Right lung (tissue), 2 donors: ENCODE measurements at regions not wholly inside any gene's neighbourhood (a gene's known extent, or its start where the extent isn't known, plus 50 kb on each side); places are given as distances from the start of the nearest gene placed in this dataset.

ENCODE experiments used
- DNase-seq, 2 donors: peaks; one replicate each; pipeline ENCODE4 v3.0.0-alpha.2; 2013

DNA sequence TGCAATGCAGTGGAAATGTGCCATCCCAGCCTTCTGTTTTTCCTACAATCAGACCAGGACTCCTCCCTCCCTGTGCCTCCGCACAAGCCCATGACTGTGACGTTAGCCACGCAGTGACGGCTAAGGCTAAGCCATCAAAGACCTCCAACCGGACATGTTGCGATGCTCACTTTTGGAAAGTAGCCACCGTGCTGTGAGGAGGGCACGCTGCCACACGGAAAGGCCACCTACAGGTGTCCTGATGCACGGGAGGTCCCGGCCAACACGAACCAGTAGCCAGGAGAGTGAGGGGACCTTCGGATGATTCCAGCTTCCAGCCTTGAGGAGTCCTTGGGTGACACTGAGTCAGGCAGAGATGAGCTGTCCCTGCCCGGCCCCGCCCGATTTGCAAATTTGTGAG lies 53.9 kb downstream of the FOXL1 start:
- DNase-seq = no peak

DNA sequence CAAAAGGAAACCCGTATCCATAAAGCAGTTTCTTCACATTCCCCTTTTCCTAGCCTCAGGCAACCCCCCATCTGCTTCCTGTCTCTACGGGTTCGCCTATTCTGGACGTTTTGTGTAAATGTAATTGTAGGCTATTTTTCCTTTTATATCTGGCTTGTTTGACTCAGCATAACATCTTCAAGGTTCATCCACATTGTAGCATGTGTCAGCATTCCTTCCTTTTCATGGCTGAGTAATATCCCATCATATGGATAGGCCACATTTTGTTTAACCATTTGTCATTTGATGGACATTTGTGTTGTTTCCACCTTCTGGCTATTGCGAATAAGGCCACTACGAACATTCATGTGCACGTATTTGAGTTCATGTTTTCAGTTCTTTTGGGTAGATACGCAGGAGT lies 54.6 kb downstream of the FOXL1 start:
- no peak for DNase-seq

DNA sequence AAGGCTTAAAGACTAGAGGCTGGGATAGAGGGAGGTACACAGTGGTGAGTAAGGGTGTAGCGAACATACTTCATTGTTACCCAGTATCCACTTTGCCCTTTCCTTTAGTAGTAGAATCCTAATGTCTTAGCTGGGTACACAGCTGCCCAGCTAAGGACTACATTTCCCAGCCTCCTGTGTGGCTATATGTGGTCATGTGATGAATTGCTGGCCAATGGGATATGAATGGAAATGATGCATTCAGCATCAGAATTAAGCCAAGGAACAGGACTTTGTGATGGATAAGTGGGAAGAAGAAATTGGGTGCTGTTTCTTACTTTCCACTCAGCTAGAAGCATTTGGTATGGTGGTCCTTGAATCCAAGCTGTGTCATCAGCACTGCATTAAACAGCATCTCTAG lies 55.9 kb downstream of the FOXL1 start:
- no peak for DNase-seq

DNA sequence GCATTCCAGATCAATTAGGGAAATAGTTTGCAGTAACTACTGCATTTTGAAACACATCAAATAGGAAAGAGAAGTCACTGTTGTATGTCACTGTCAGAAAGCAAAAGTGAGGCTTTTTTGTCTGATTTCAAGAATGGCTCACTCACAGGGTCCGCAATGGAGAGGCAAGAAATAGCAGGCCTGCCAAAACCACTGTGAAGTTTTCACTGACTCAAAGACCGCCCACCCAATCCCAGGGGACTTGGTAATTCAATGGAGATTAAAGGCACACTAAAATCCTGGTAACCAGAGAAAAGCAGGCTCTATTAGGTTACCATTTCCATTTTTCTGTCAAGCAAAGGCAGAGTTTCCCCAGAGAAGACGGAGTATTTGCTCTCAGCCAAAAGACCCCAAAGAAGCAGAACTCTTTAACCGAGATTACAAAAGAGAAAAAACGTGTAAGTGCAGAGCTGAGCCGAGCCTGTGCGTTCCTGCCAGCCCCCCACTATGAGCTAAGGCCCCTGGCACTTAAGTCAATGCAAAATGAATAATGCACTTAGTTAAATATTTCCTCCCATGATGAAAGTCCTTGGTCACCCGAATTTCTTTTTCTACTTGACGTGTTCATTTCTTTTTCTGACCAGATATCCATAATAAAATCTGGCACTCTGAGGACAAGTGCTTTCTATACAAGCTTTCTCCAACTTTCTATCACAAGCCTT lies 57.0 kb downstream of the FOXL1 start:
- no peak for DNase-seq

DNA sequence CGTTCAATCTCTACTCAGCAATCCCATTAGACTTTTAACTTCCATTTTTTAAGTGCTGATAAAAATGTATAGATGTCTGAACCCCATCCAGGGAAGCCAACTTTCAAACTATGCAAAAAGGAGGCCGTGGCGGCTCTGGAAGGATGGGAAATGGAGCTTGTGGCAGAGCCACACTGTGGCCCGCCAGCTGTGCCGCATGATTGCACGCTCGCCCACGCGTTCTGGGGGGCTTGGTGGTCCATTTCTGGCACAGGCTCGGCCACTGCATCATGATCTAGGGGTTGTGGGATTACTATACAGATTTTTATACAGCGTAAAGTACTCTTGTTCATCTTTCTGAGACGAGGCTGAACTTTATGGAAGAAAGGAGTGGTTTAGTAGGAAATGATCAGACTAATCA lies 57.6 kb downstream of the FOXL1 start:
- DNase-seq = no peak

DNA sequence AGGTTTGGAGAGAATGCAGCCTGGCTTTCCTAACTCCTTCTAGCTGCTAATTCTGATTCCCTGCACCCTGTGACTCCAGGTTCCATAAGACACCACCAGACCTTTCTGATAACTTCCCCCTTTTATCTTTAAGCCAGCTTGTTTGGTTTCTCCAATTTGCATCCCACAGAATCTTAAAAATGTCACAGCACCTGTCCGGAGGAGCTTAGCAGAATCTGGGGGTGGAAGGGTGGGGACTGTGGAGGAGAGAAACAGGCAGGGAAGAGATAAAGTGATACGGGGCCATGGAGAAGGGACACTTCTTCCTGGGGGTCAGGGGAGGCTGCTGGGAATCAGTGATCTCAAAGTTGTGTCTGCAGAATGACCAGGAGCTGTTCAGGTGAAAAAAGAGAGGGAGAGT lies 59.4 kb downstream of the FOXL1 start:
- no peak for DNase-seq

DNA sequence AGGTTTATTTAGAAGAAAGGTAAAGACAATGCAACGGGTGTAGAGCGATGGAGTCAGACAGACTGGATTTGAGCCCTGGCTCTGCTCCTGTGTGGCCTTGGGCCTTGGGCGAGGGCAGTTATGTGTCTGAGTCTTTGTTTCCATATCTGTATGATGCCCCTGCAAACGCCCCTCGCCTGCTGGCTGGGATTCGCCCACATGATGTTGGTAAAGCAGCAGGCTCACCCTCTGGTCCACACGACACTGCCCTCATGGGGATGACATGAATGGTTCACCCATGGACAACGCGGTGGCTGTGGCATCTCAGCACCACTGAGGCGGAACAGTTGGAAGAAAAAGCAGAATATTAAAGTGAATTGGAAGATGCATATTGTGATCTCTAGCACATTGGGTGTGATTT lies 60.3 kb downstream of the FOXL1 start:
- no peak for DNase-seq

DNA sequence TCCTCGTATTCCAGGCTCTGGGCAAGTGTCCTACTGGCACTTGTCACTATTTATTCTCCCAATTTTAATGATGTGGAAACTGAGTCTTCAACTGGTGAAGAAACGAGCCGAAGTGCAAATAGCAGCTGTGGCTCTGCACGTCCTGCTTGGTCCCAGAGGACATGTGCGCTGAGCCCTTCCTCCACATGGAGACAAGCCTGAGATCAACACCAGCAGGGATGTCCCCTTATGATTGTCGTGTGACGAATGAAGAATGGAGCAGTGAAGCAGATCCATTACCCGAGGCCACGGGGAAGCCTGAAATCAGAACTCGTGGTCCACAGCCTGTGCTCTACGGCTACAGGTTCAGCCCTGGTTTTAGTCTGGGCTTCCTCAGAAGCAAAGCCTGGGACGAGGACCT lies 61.0 kb downstream of the FOXL1 start:
- no peak for DNase-seq

DNA sequence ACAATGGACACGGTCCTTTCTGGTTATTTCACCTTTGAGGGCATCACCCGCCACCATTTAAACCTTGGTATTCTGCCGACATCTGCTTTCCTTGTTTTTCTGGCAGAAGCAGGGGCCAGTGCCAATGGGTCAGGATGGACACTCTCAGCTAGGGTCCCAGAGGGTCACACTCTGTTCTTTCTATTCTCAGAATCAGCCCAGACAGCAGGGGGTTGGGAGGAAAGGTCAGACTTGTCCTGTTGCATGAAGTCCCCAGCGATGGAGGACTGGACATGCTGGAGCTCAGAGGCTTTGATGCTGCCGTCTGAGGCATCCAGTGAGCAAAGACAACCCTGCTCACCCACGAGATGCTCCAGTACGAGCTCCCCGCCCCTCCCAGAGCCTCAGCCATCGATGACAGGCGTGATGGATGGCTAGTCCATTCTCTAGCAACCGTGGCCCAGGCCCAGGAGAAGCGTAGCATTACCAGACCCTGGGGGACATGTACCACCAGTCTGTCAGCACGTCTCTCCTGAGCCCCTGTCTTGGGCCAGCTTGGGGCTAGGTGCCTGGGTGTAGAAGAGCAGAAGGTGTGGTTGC lies 62.0 kb downstream of the FOXL1 start:
- DNase-seq = no peak

DNA sequence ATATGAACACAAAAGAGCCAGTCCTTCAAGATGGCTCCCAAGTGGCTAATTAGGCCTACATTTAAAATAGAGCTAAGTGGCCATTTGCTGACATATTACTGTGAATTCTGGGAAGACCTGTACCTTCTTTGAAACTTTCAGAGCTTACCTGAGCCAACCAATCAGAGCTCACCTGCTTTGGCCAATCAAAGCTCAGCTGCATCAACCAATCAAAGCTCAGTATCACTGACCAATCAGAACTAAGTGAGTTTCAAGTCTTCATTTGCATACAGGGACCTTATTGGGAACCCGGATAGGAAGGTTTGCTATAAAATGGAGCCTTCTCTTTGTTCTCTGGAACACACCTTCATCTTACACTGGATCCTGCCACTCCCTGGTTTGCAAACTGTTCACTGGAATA lies 63.7 kb downstream of the FOXL1 start:
- no peak for DNase-seq

DNA sequence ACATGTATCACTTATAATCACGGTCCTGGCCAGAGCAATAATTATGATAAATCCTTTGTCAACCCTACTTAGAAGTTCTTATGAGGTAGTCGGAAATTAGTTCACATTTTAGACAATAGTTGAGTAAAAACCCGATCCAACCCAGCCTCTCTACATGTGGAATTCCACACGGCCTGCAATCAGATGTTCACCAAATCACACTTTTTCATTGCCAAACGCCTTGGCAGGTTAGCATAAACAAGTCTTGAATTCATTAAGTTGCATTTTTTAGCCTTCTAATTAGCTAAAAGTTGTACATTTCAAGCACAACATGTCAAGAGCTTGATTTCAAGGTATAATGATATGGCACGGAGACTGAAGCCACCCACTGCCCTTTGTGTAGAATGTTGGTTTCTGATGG lies 65.3 kb downstream of the FOXL1 start:
- no peak for DNase-seq

DNA sequence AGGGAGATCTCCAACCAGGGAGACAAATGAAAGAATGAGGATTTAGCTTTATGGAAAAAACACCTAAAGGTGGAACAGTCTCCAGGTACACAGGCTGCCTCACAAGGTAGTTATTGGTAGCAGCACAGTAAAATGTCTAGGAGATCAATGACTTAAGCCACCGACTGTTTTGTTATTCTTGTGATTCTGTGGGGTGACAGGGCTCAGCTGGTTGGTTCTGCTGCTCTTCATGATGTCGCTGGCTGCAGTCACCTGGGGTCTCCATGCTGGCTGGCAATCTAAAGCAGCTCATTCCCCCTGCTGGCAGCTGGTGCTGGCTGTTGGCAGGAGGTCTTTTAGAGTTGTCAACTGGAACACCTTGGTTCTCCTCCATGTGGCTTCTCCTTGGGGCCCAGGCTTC lies 69.2 kb downstream of the FOXL1 start:
- DNase-seq = no peak

DNA sequence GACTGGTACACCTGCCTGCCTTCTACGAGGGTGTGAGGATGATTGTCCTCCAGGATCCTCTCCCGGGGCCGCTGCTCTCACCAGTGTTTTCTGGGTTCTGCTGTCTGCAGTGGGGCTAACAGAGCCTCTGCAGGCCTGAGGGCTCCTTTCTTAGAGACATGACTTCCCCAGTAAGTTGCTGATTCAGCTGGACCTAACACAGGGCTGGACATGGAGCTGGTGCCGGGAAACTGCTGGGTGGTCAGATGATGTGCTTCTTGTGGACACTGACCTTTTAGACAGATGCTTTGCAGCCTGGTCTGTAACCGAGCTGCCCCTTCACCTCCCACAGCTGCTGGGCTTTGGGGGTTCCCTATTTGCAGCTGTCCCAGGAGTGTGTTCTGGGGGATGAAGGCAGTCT lies 71.5 kb downstream of the FOXL1 start:
- no peak for DNase-seq

DNA sequence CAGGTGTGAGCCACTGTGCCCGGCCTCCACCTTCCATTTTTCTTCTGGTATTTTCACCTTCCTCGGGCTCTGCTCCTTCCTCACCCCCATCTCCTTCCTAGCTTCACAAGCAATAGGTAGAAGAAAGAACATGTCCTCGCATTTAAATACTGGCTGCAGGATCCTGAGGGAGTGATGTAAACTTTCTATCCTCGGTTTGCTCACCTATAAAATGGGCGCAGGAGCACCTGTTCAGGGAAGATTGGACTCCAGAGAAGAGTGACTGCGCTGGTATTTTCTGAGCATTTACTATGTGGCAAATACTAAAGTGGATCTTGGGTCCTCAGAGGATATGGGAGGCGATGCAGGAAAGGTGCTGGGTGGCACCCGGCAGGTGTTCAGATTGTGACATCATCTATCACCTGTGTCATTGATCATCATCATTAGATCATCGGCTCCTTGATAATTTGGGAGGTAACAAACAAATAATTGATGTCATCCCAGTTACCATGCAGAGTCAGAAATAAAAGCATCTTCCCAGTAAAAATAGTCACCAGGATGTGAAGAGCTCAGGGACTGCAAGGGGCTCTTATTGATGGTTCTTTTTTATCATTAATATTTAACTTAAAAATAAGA lies 72.8 kb downstream of the FOXL1 start:
- no peak for DNase-seq

DNA sequence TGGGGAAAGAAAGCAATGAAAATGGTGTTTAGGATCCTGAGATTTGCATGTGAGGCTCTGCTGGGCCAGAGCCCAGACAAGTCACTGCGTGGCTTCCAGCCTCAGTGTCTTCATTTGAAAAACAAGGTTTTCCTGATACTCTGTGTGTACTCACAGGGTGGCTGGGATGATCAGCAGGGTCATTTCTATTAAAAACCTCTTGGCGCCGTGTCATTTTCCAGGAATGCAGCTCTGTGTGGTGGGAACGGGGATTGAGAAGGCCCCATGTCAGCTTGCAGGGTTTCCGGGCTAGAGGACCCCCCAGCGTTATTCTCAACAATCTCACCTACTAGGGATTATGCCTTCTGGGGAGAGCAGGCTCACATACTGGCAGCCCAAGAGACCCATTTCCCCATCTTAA lies 73.5 kb downstream of the FOXL1 start:
- DNase-seq = no peak

DNA sequence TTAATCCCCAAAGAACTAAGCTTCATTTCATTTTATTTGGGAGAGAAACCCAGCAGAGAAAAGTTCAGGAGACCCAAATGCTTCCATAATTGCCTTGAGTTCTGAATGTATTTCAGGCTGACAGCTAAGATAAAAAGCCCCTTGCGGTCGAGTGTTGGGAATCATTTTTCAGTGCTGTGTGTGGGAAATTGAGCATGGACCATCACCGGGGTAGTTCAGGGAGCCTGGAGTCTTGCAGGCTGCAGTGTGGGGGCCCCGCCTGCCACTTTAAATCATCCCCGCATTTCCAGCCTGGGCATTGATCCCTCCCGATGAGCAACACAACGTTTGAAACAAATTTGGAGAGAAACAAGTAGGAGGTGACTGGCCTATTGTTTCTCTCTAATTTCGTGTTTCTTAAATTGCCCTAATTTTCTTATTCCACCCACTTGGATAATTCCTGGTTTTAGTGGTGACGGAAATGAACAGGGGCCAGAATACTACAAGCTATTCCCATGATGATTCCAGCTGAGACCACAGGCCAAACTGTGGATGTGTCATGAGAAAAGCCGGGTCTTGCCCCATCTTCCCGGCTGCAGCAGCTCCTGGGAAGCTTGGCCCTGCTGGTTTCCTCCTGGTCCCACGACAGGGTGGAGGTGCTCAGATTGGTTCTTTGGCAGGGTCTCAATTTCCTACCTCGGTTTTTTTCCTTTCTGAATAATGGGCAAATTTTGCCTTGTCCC lies 75.1 kb downstream of the FOXL1 start:
- no peak for DNase-seq

DNA sequence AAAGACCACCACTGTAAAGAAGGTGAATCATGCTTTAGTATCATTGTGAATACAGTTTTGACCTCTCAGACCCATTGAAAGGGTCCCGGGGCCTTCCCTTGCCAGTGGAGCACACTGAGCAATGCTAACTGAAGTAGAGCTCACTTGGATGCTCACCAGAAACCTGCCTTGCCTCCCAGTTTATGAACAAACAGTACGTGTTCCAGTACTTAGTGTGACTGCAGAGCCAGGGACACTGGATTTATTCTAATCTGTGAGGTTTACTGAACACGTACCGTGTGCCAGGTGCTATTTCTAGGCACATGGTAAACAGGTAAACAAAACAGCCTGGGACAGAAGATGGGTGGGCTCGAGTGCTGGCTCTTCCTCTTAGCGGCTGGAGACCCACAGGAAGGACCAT lies 79.6 kb downstream of the FOXL1 start:
- DNase-seq = no peak

DNA sequence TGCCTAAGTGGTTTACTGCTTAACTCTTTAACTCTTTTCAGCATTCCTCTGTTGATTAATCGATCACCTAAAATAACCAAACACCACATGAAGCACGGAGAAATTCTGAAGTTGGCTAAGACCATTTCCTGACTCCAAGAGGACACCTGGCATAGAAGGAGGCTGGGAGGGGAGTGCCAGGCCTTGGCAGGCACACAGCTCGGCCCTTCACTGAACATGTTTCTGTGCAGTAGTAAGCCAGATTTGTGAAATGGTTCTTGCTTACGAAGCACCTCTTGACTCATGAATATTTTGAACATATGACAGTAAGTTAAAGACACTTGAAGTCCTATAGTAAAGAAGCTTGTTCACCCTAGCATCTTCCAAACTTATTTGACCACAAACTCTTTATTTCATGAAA lies 82.3 kb downstream of the FOXL1 start:
- DNase-seq = no peak

DNA sequence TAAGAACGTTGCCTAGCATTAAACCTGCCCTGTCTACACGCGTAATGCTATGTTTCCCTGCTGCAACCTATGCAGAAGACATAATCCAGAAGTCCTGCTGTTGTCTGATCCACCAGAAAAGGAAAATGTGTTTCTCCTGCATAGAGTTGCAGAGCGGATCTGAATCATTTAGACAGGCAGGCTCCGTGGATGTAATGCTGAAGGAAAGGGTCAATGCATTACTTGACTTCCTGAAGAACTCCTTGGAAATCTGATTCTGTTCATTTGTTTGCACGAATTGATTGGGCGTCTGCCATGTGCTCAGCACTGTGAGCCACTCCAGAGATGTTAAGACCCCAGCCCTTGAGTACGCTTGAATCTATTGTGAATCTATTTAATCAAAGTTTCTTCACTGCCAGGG lies 83.4 kb downstream of the FOXL1 start:
- no peak for DNase-seq

DNA sequence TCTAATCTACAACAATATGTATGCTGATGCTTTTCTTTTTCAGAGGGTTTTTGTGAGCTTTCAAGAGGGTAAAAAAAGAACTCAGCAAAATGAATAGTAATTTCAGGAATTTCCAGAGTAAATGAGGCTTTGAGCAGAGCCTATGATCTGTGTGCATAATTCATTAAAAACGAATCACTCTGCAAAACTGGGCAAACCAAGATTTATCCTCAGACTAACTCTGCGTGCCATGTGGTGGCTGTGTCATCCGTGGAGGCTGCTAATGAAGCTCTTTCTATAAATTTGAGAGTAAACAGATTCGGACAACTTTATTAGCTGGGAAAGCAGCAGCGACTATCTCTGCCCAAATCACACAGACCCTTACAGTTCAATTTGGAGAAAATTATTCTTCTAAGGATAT lies 83.8 kb downstream of the FOXL1 start:
- DNase-seq = no peak

DNA sequence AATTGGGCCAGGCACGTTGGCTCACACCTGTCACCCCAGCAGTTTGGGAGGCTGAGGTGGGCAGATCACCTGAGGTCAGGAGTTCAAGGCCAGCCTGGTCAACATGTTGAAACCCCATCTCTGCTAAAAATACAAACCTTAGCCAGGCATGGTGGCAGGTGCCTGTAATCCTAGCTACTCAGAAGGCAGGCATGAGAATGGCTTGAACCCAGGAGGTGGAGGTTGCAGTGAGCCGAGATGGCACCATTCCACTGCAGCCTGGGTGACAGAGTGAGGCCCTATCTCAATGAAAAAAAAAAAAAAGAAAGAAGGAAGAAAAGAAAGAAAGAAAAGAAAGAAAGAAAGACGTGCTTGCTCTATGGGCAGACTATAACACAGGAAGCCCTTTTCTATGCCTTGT lies 84.4 kb downstream of the FOXL1 start:
- no peak for DNase-seq

DNA sequence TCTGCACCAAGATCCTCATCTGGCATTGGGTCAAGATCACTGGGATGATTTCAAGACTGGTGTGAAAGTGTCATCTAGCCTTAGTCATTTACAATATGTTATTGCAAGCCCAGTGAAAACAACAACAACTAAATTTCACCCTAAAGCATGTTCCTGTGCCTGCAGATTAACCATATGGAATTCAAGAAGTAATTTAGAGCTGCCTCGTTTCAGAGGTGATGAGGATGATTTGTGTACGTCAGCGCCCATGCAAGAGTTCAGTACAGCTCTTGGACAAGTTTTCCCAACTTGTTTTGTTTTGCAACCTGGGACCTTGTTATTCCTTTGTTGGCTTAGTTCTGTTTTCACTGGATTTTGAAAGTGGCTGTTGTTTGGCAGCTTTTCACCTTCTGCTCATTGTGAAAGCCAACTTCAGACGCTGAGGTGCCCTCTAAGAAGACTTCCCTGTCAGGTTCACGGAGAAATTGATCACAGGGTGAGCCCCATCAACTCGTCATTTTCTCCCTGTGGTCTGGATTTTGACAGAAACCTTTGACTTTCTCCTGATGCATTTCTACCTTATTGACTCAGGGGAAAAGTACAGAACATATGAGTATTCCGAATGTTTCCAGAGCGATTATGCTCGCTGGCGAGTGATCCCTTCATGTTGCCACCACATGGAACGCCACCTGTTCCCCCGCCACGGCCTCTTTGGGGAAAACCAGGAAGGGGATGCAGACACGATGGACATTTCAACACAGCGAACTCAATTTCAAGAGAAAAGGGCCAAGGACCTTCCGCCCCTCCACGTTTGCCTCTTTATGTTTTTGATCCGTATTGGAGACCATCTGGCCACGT lies 85.6 kb downstream of the FOXL1 start:
- DNase-seq = no peak
